Ramos (cell line): ENCODE measurements at regions not wholly inside any gene's neighbourhood (a gene's known extent, or its start where the extent isn't known, plus 50 kb on each side); places are given as distances from the start of the nearest gene placed in this dataset.

Experiments used
- in situ Hi-C: fragments of 300-500 bp; cut with MboI; formaldehyde crosslinking; loops from one replicate; pipeline ENCODE4 v1.14.3; 2022; ENCODE audit warnings: low sequenced_read_pairs; ENCODE audit not compliant: unreplicated experiment

DNA sequence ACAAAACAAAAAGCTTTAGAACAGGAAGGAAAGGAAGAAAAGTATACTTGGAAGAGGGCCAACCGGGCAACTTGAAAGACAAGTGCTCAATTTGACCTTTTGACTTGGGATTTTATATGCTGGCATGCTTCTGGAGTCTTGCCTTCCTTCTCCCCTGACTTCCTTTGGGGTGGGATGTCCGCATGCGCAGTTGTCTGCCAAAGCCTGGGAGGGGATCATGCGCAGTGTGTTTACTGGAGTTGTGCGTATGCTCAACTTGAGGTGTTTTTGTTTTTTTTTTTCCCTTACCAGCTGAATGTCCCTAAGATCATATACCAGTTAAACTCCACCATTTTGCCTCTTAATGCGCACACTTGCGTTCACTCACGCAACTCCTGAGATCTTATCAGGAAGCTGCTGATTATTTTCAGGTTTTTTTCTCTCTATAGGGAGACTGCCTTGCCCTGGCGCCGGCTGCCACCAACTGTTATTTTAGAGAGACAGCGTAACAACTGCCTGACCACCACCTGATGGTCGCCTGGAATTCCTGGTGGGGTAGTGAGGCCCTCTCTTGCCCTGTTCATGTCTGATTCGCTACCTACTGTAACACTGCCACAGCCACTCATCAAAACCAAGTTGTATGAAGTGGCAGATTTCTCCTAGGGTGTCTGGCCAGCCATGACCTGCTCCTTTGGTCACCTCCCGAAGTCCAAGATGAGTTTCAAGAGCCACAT lies 138.7 kb upstream of the ZNF644 start:
- in situ Hi-C loops: loop anchor here (10.0 to 25.0 kb wide), 2 partner anchors 448 to 764 kb away; partner anchors contain the start of gene BARHL2

DNA sequence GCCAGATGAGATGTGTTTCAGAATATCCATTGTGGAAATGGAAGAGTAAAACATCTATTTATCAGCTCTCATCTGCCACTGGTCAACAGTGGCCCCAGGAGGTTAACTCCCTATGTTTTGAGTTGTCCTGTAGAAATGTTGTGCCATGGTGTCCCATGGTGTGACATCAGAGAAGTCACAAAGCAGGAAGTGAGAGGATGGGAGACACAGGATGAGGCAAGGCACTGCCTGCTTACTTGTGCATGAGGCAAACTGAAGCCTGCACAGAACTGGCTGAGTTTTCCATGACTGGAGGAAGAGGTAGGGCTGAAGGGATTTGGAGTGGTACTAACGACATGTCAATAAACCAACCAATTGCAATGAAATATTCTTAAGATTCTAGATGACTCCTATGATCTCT lies 131.5 kb upstream of the ZNF644 start:
- in situ Hi-C loops: loop anchor here (25.0 kb wide), 1 partner anchor 441 kb away; the partner anchor contains the start of gene BARHL2

DNA sequence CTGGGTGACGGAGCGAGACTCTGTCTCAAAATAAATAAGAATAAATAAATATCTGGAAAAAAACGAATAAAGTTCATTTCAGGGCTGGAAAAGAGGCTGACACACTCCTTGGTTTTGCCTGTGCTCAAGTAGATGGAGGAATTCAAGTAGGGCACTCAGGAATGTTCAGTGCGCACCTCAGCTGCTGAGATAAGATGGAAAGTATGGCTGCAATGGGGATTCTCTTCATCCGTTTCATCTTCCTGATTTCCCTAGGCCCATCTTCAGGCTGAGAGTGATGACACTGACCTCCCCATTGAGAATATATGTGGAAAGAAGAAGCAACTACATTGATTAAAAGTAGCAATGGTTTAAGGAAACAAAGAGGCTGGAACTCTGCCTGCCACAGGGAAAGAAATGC lies 130.5 kb upstream of the ZNF644 start:
- in situ Hi-C loops: loop anchor here (25.0 kb wide), 1 partner anchor 440 kb away; the partner anchor contains the start of gene BARHL2

DNA sequence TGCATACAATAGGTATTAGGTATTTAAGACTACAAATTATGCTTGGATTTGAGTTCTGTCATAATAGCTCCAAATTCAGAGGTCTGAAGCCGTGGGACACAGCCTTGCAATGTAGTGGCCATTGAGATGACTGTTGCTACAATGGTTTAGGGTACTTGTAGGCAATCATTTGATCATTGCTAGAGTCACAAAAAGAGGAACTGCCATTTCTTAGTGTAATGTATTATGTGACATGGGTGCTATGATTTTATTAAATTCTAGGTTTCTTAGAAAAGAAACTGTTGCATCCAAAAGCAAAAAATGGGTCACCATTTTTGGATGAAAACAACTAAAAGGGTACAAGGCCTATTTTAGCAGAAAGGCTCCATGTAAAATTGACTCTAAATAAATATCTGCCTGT lies 129.9 kb upstream of the ZNF644 start:
- in situ Hi-C loops: loop anchor here (25.0 kb wide), 1 partner anchor 439 kb away; the partner anchor contains the start of gene BARHL2

DNA sequence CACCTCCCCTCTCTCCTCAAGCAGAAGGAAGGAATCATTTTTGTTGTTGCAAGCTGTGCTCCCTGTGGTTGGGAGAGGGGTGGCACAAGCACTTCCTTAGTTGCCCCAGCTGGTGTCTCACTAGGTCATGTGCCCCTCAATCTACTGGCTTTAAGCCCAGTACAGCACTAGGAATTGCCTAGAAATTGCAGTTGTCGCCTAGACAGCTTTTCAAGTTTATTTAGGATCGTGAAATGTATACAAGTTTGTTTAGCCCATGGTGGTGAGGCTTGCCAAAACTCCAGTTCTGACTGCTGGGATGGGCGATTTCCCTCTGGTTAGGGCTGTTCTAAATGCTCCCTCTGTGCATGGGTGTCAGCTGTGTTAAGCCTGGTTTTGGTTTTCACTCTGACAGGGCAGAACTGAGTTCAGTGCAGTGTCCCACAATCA lies 126.8 kb upstream of the ZNF644 start:
- in situ Hi-C loops: no loop called here

DNA sequence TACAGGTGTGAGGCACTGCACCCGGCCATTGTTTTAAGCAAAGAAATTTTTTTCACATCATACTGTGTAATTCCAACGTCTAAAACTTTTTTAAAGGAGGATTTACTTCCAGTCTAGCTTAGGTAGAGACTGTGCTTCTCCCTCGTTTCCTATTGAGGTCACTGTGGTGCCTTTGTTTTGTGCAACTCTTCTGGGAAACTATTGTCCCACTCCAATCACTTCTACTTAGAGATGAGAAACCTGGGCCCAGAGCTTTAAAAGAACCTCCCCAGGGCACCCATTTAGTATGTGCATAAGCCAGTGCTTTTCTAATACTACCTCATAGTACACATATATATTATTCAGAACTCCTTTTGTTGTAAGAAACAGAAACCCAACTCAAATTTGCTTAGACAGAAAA lies 120.0 kb upstream of the ZNF644 start:
- in situ Hi-C loops: no loop called here

DNA sequence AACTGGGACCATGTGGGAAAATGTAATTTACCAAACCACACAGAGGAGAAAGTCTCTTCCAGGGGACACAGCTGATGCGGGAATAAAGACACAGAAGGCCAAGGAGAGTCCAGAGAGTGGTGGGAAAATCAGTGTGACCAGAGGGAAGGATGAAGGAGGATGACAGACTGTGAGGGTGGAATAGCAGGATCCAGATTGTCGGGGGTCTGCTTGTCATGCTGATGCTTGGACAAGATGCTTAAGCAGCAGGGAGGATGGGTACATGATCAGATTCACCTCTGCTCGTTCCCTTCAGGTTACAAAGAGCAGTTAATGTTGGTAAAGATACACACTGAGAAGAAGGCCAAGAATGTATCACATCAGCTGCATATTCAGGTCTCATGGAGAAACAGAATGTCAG lies 117.1 kb upstream of the ZNF644 start:
- in situ Hi-C loops: no loop called here

DNA sequence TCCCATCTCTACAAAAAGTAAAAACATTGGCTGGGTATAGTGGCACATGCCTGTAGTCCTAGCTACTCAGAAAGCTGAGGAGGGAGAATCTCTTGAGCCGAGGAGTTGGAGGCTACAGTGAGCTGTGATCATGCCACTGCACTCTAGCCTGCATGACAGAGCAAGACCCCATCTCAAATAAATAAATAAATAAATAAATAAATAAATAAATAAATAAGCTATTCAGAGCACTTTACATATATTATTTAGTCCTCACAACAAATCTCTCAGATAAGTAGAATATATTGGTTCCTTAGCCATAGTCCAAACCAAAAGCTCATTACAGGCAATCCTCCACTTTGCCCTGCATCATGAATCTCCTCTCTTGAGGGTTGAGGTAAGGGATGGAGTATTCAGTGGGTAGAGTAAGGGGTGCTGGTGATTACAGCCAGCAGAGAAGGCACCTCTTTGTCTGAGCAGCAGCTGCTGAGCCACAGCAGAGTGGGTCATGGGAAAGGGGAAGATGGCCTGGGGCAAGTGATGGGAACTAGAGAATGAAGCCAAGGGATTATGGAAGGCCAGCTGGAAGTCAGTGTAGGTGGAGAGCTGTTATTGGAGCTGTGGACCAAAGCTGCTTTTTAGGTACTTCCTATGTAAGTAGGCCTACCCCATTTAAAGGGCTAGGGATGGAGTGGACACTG lies 115.5 kb upstream of the ZNF644 start:
- in situ Hi-C loops: no loop called here

DNA sequence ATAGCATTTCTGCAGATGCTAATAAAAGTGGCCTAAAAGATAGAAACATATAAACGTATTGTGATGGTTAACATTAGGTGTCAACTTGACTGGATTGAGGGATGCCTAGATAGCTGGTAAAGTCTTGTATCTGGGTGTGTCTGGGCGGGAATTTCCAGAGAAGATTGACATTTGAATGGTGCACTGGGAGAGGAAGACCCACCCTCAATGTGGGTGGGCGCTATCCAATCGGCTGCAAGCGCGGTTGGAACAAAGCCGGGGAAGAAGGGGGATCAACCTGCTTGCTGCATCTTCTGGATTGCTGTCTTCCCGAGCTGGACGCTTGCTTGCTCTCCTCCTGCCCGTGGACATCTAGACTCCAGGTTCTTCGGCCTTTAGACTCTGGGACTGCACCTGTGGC lies 114.0 kb upstream of the ZNF644 start:
- in situ Hi-C loops: no loop called here

DNA sequence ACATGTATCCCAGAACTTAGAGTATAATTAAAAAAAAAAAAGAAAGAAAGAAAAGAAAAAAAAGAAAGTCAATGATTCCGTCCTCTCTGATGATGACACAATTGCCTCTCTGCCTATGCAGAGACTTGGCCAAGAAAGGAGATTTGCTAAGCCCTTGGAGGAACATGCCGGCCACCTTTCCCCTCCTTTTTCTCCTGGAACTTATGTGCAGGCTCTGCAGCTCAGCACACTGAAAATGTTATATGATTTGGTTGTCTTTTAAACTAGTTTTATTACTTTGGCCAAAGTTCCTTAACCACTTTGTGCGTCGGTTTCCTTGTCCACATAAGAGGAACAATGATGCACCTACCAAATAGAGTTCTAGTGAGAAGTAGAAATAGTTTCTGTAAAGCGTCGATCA lies 111.4 kb upstream of the ZNF644 start:
- in situ Hi-C loops: no loop called here

DNA sequence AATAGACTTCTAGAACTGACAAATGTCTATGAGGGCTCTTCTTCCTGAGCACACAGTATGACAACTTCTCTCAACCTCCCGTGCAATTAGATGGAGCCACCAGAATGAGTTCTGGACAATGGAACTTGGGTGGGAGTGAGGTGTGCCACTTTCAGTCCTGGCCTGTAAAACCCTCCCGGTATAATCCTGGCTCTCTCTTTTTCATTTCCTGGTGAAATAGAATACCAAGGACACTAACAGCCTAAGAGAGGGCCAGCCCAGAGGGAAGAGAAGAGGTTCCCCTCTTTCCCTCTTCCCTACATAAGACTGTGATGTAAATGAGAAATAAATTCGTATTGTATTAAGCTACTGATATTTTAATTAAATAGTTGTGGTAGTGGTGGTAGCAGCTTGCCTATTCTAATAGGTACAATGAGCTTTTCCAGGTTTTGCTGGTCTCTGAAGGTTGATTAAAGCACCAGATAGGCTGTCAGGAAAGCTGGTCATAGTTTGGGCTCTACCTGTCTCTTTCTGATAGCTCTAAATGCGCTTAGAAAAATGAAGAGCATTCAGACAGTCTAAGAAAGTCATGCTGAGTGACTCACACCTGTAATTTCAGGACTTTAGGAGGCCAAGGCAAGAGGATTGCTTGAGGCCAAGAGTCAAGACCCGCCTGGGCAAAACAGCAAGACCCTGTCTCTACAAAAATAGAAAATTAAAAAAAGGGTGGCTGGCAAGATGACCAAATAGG lies 108.6 kb upstream of the ZNF644 start:
- in situ Hi-C loops: no loop called here

DNA sequence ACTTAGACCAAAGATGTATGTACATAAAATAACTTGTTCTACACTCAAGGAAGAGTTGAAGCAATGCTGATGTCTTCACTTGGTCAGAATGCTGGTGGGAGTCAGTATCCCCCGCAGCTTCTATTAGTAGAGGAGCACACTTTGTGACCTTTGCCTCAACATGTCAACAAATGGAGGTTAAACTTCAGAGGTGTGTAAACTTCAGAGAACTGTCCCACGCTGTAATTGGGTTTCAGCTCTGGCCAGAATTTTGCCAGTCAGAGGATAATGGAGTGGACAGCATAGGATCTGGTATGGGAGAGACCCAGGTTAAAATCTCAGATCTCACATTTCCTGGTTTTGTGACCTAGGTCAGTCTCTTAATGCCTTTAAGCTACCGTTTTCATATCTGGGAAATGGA lies 107.6 kb upstream of the ZNF644 start:
- in situ Hi-C loops: no loop called here

DNA sequence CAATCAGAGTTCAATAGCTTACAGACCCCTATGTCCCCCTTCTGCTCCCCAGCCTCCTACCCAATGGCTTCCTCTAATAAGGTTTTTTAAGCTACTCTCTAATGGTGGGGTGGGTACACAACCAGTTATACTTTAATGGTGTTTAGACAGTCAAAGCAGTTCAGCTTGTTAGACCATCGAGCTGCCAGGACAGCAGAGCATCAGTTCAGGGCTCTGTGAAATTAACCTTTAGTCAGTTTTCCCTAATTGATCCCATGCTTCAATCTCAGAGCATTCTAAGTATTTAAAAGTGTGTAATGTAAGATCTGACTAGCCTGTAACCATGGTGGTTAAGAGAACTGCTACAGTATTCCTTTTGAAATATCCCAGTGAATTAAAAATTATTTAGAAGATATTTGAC lies 107.2 kb upstream of the ZNF644 start:
- in situ Hi-C loops: no loop called here

DNA sequence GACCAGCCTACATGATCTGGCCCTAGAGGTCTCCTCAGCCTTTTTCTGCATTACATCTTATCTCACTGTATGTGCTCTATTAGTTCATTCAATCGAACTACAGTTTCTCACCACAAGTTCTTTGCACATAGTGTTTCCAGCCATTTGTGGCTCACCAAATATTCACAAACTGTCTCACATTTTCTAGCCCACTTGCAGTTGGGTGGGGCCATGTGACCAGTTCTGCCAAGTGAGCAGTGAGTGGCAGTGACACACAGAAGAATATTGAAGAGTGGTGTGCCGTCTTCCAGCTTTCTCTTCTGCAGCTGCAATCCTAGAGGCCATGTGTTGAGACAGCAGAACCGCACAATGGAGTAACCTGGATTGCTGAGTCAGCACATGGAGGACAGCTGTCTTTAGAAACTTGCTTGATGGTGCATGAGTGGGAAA lies 103.2 kb upstream of the ZNF644 start:
- in situ Hi-C loops: no loop called here

DNA sequence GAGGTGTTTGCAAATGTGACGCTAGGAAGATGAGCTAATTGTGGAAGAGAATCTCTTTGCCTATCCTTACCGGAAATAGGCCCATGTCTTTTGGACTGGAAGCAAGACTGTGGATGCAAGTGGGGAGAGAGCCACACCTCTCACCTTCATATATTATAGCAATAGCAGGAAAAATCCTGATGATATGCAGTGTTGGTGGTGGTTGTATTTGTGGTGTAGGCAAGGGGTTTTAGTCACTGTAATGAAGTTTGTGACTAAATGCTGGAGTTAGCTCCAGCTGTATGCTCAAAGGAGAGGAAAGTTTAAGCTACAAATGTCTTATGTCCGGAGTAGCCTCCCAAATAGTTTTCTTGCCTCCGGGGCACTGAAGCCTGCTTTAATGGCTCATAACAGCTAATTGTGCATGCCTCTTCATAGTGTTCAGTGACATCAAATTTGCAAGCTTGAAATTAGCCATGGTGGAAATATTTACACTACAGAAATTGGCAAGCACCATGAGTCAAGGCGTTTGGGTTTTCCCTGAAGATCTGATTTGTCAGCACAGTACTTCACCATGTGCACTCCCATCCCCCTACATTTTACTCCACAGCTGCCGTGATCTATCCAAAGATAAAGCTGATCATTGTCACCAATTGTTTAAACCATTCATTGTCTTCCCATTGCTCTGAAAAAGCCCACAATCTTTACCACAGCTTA lies 102.6 kb upstream of the ZNF644 start:
- in situ Hi-C loops: no loop called here

DNA sequence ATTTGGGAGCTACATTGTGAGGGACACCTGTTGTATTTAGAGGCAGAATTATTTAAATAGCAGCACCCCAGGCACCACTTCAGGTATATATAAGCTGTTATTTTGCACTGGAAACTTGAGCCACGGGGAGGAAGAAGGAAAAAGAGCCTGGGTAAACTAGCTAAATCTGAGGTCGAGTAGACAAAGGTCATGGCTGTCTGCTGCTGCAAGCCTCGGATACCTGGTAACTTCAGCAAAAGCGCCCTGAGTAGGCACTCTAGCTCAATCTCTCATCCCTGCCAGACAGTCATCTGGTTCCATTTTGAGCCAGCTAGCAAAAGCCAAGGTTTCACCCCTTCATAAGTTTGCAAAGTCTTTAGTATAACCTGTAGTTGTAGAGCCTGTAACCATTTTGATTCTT lies 101.9 kb upstream of the ZNF644 start:
- in situ Hi-C loops: no loop called here

DNA sequence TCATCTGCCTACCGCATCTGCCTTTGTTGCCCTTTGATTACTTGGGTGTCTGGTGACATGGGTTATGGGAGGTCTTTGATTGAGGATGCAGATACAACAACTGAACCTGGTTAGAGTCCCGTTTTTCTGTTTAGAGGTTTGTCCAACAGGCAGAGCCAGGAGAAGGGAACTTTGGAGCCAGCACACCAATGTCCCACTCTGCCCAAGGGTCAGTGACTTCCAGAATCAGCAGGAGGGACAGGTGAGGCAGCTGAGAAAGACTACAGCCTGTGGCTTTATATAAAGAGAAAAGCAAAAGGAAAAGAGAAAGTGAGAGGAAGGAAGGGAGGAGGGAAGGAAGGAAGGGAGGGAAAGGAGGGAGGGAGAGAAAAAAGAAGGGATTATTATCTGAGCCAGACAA lies 101.5 kb upstream of the ZNF644 start:
- in situ Hi-C loops: no loop called here

DNA sequence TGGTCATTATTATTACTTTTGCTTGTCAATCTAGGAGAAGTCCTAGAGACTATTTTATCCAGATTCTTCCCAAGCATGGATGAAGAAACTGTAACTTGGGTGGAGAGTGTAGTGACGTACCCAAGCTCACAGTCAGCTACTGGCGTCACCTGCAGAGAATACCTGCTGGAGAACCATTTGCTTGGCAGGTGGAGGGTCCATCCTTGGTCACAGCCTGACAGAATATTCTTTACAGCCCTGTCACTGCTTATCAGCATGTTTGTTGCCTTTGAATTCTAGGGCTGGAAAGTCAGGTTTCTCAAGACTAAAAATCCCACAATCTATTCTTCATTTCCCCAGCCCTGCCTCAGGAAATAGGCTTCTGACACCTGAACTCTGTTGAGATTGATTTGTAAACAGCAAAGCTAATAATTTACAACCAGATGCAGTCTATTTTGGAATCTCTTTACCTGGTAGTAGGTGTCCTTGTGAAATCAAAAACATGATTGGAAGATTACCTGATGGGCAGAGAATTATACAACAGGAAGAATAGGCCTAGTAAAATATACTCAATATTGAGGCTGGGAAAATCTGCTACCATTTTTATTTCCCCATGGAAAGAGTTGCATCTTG lies 100.4 kb upstream of the ZNF644 start:
- in situ Hi-C loops: no loop called here

DNA sequence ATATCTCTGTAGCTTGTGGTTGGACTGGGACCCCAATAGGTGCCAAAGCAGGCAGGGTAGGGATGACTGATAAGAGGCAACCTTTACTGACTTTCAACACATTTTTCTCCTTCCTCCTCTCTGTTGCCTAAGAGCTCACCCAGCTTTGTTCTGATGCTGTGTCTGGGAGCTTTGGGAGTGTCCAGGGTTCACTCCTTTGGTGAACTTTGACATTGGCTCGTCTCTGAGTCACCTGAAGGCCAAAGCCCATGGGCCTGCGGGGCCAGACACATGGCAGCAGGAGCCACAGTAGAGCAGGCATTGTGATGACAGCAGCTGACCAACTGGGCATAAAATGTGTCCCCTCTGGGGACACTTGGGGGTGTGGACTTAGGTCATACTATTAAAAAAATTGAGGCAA lies 99.5 kb upstream of the ZNF644 start:
- in situ Hi-C loops: no loop called here

DNA sequence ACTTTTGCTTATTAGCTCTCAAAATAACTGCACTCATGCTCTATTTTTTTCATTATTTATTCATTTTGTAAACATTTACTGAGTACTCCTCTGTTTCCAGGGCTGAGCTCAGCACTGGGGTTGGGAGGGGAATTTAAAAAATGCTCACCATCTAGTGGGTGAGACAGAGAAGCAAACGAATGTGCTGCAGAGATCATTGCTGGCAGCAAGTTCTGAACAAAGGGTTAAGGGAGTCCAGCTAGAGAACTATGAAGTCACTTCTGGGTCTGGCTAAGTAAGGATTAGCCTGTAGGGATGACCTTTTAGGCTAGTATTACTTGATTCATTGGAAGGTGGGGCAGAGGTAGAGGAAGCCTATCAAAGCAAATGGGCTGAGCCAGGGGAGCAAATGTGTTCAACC lies 99.1 kb upstream of the ZNF644 start:
- in situ Hi-C loops: no loop called here
